A549 (cell line): ENCODE measurements at regions not wholly inside any gene's neighbourhood (a gene's known extent, or its start where the extent isn't known, plus 50 kb on each side); places are given as distances from the start of the nearest gene placed in this dataset.

Experiments
- CTCF ChIP-seq: fragments of >200 bp; sonication (Bioruptor Twin); formaldehyde crosslinking; IDR thresholded peaks from 3 replicates; pipeline ENCODE4 v1.5.1; 2016
- FOSL2 ChIP-seq, 2 experiments: fragments of 450-650 bp in 1 of 2; fragments of >200 bp in 1 of 2; sonication (Bioruptor Twin) in 1 of 2; formaldehyde crosslinking; IDR thresholded peaks; 2 replicates each; pipeline versions ENCODE4 v1.5.0 to v1.6.1; 2016 to 2020; ENCODE audit warnings: mild to moderate bottlenecking in 1 of 2, moderate library complexity in 1 of 2
- HDAC2 ChIP-seq: fragments of 200-600 bp; sonication (generic); IDR thresholded peaks from 2 replicates; pipeline ENCODE4 v1.6.1; 2016
- HOXB5 ChIP-seq: fragments of 250-450 bp; sonication (Bioruptor Pico); IDR thresholded peaks from 2 replicates; pipeline ENCODE4 v1.5.0; 2020; ENCODE audit warnings: mild to moderate bottlenecking, moderate library complexity
- NFE2L2 ChIP-seq: fragments of 150-350 bp; conservative IDR thresholded peaks from 2 replicates; pipeline ENCODE4 v1.6.1; 2014; ENCODE audit warnings: low read length
- POLR2A ChIP-seq: IDR thresholded peaks from 2 replicates; pipeline ENCODE4 v1.6.1; 2012; ENCODE audit warnings: mild to moderate bottlenecking, low read length
- RFX5 ChIP-seq: fragments of 450-650 bp; IDR thresholded peaks from 2 replicates; pipeline ENCODE4 v1.7.1; 2014; ENCODE audit warnings: antibody characterized with exemption, mild to moderate bottlenecking, moderate library complexity
- ZSCAN20 ChIP-seq: fragments of 250-450 bp; sonication (Bioruptor Pico); IDR thresholded peaks from 2 replicates; pipeline ENCODE4 v1.8.0; 2022; ENCODE audit warnings: mild to moderate bottlenecking, moderate library complexity
- TF ChIP-seq, protein P1 (sequence below): fragments of 450-650 bp; IDR thresholded peaks from 2 replicates; pipeline ENCODE4 v1.6.1; 2014; ENCODE audit warnings: antibody characterized with exemption

- no peak for TF ChIP-seq CTCF
- no peak for TF ChIP-seq RFX5
- no peak for TF ChIP-seq POLR2A
- TF ChIP-seq HDAC2, result no peak
- TF ChIP-seq ZSCAN20 (CRISPR knock-in tag), result no peak
- TF ChIP-seq HOXB5 (CRISPR knock-in tag), result no peak
- TF ChIP-seq FOSL2 (IDR thresholded peaks at IDR 0.05), result no peak
- no peak for TF ChIP-seq FOSL2 (CRISPR knock-in tag; IDR thresholded peaks at IDR 0.05)
- TF ChIP-seq, protein P1, sequence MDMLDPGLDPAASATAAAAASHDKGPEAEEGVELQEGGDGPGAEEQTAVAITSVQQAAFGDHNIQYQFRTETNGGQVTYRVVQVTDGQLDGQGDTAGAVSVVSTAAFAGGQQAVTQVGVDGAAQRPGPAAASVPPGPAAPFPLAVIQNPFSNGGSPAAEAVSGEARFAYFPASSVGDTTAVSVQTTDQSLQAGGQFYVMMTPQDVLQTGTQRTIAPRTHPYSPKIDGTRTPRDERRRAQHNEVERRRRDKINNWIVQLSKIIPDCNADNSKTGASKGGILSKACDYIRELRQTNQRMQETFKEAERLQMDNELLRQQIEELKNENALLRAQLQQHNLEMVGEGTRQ, result no peak
- TF ChIP-seq NFE2L2, result no peak
Observed at GRCh38 chr10:42949287-42949686, 127.6 kb upstream of the RET start.
